ENCODE measurements at regions not wholly inside any gene's neighbourhood (a gene's known extent, or its start where the extent isn't known, plus 50 kb on each side); places are given as distances from the start of the nearest gene placed in this dataset.
A peak's percentile ranks its signal among the peaks of the same experiment; 100 is the strongest.

GRCh38 chr3:79917561-79917960 is 149.8 kb upstream of the ROBO1 start:
- 48% methylated on average over 2 of the region's 2 CpGs for WGBS
- no peak overlapping the region for H3K4me3 ChIP-seq (ENCODE audit: low read length in 2 of 2)
- no peak for DNase-seq (ENCODE audit: low read depth in 6 of 9, low spot score in 9 of 9)
- H3K9me3 ChIP-seq (ENCODE audit: control insufficient read depth in 2 of 2, insufficient read depth in 1 of 2, low read length in 1 of 2), result peaks cover 0 to 5% of the 10 kb centered on the region in 2 donors
- H3K36me3 ChIP-seq (ENCODE audit: control insufficient read depth in 2 of 2, insufficient read depth in 2 of 2, low read length in 1 of 2), result no peaks in the 10 kb centered on the region
- H3K27me3 ChIP-seq (ENCODE audit: control insufficient read depth in 2 of 2, insufficient read depth in 1 of 2, low read length in 1 of 2), result no peaks in the 10 kb centered on the region
- no peak overlapping the region for H3K27ac ChIP-seq (ENCODE audit: low read depth in 1 of 2, low read length in 1 of 2)
- H3K4me1 ChIP-seq (ENCODE audit: control insufficient read depth in 2 of 2, insufficient read depth in 2 of 2, low read length in 2 of 2), result no peaks in the 10 kb centered on the region

GRCh38 chr3:79910337-79910736 is 142.5 kb upstream of the ROBO1 start:
- 42% methylated on average over 2 of the region's 2 CpGs for WGBS
- DNase-seq (ENCODE audit: low read depth in 6 of 9, low spot score in 9 of 9), result no peak
- Histone ChIP-seq H3K36me3 (ENCODE audit: control insufficient read depth in 2 of 2, insufficient read depth in 2 of 2, low read length in 1 of 2) (no peaks in the 10 kb centered on the region), H3K27me3 (ENCODE audit: control insufficient read depth in 2 of 2, insufficient read depth in 1 of 2, low read length in 1 of 2) (no peaks in the 10 kb centered on the region), H3K27ac (ENCODE audit: low read depth in 1 of 2, low read length in 1 of 2) (no peak overlapping the region), H3K4me1 (ENCODE audit: control insufficient read depth in 2 of 2, insufficient read depth in 2 of 2, low read length in 2 of 2) (no peaks in the 10 kb centered on the region), H3K4me3 (ENCODE audit: low read length in 2 of 2) (no peak overlapping the region), H3K9me3 (ENCODE audit: control insufficient read depth in 2 of 2, insufficient read depth in 1 of 2, low read length in 1 of 2) (no peaks in the 10 kb centered on the region)

- no peak for DNase-seq (ENCODE audit: low read depth in 6 of 9, low spot score in 9 of 9)
- Histone ChIP-seq H3K36me3 (ENCODE audit: control insufficient read depth in 2 of 2, insufficient read depth in 2 of 2, low read length in 1 of 2) (no peaks in the 10 kb centered on the region), H3K9me3 (ENCODE audit: control insufficient read depth in 2 of 2, insufficient read depth in 1 of 2, low read length in 1 of 2) (no peaks in the 10 kb centered on the region), H3K4me3 (ENCODE audit: low read length in 2 of 2) (no peak overlapping the region), H3K4me1 (ENCODE audit: control insufficient read depth in 2 of 2, insufficient read depth in 2 of 2, low read length in 2 of 2) (no peaks in the 10 kb centered on the region), H3K27ac (ENCODE audit: low read depth in 1 of 2, low read length in 1 of 2) (no peak overlapping the region), H3K27me3 (ENCODE audit: control insufficient read depth in 2 of 2, insufficient read depth in 1 of 2, low read length in 1 of 2) (no peaks in the 10 kb centered on the region)
- 89% methylated on average over 4 of the region's 4 CpGs for WGBS
Observed at GRCh38 chr3:79906106-79906505, 138.3 kb upstream of the ROBO1 start.

GRCh38 chr3:79902151-79902550 is 134.4 kb upstream of the ROBO1 start:
- Histone ChIP-seq H3K36me3 (ENCODE audit: control insufficient read depth in 2 of 2, insufficient read depth in 2 of 2, low read length in 1 of 2) (no peaks in the 10 kb centered on the region), H3K27me3 (ENCODE audit: control insufficient read depth in 2 of 2, insufficient read depth in 1 of 2, low read length in 1 of 2) (no peaks in the 10 kb centered on the region), H3K9me3 (ENCODE audit: control insufficient read depth in 2 of 2, insufficient read depth in 1 of 2, low read length in 1 of 2) (no peaks in the 10 kb centered on the region), H3K4me1 (ENCODE audit: control insufficient read depth in 2 of 2, insufficient read depth in 2 of 2, low read length in 2 of 2) (no peaks in the 10 kb centered on the region), H3K4me3 (ENCODE audit: low read length in 2 of 2) (no peak overlapping the region), H3K27ac (ENCODE audit: low read depth in 1 of 2, low read length in 1 of 2) (no peak overlapping the region)
- no peak for DNase-seq (ENCODE audit: low read depth in 6 of 9, low spot score in 9 of 9)
- 95% methylated on average over 3 of the region's 3 CpGs for WGBS

- no peak overlapping the region for H3K27ac ChIP-seq (ENCODE audit: low read depth in 1 of 2, low read length in 1 of 2)
- H3K36me3 ChIP-seq (ENCODE audit: control insufficient read depth in 2 of 2, insufficient read depth in 2 of 2, low read length in 1 of 2), result no peaks in the 10 kb centered on the region
- no peaks in the 10 kb centered on the region for H3K9me3 ChIP-seq (ENCODE audit: control insufficient read depth in 2 of 2, insufficient read depth in 1 of 2, low read length in 1 of 2)
- 87% methylated on average over 4 of the region's 4 CpGs for WGBS
- DNase-seq (ENCODE audit: low read depth in 6 of 9, low spot score in 9 of 9), result no peak
- no peak overlapping the region for H3K4me3 ChIP-seq (ENCODE audit: low read length in 2 of 2)
- H3K27me3 ChIP-seq (ENCODE audit: control insufficient read depth in 2 of 2, insufficient read depth in 1 of 2, low read length in 1 of 2), result no peaks in the 10 kb centered on the region
- H3K4me1 ChIP-seq (ENCODE audit: control insufficient read depth in 2 of 2, insufficient read depth in 2 of 2, low read length in 2 of 2), result no peaks in the 10 kb centered on the region
Observed at GRCh38 chr3:79898907-79899306, 131.1 kb upstream of the ROBO1 start.

- Histone ChIP-seq H3K4me3 (ENCODE audit: low read length in 2 of 2) (no peak overlapping the region), H3K9me3 (ENCODE audit: control insufficient read depth in 2 of 2, insufficient read depth in 1 of 2, low read length in 1 of 2) (no peaks in the 10 kb centered on the region), H3K27ac (ENCODE audit: low read depth in 1 of 2, low read length in 1 of 2) (no peak overlapping the region), H3K27me3 (ENCODE audit: control insufficient read depth in 2 of 2, insufficient read depth in 1 of 2, low read length in 1 of 2) (no peaks in the 10 kb centered on the region), H3K36me3 (ENCODE audit: control insufficient read depth in 2 of 2, insufficient read depth in 2 of 2, low read length in 1 of 2) (no peaks in the 10 kb centered on the region), H3K4me1 (ENCODE audit: control insufficient read depth in 2 of 2, insufficient read depth in 2 of 2, low read length in 2 of 2) (no peaks in the 10 kb centered on the region)
- WGBS, result 40% methylated on average over 1 of the region's 1 CpG
- no peak for DNase-seq (ENCODE audit: low read depth in 6 of 9, low spot score in 9 of 9)
Observed at GRCh38 chr3:79896086-79896485, 128.3 kb upstream of the ROBO1 start.

GRCh38 chr3:79887213-79887612 is 119.4 kb upstream of the ROBO1 start:
- no peak for DNase-seq (ENCODE audit: low read depth in 6 of 9, low spot score in 9 of 9)
- Histone ChIP-seq H3K27me3 (ENCODE audit: control insufficient read depth in 2 of 2, insufficient read depth in 1 of 2, low read length in 1 of 2) (no peaks in the 10 kb centered on the region), H3K4me1 (ENCODE audit: control insufficient read depth in 2 of 2, insufficient read depth in 2 of 2, low read length in 2 of 2) (no peaks in the 10 kb centered on the region), H3K9me3 (ENCODE audit: control insufficient read depth in 2 of 2, insufficient read depth in 1 of 2, low read length in 1 of 2) (peaks cover 0 to 3% of the 10 kb centered on the region in 2 donors), H3K27ac (ENCODE audit: low read depth in 1 of 2, low read length in 1 of 2) (no peak overlapping the region), H3K4me3 (ENCODE audit: low read length in 2 of 2) (no peak overlapping the region), H3K36me3 (ENCODE audit: control insufficient read depth in 2 of 2, insufficient read depth in 2 of 2, low read length in 1 of 2) (no peaks in the 10 kb centered on the region)
- 85% methylated on average over 2 of the region's 2 CpGs for WGBS

GRCh38 chr3:79886204-79886603 is 118.4 kb upstream of the ROBO1 start:
- 90% methylated on average over 4 of the region's 4 CpGs for WGBS
- DNase-seq (ENCODE audit: low read depth in 6 of 9, low spot score in 9 of 9), result no peak
- H3K27me3 ChIP-seq (ENCODE audit: control insufficient read depth in 2 of 2, insufficient read depth in 1 of 2, low read length in 1 of 2), result no peaks in the 10 kb centered on the region
- H3K27ac ChIP-seq (ENCODE audit: low read depth in 1 of 2, low read length in 1 of 2), result peak overlapping the region in 1 of 2 donors; percentile 1
- no peaks in the 10 kb centered on the region for H3K36me3 ChIP-seq (ENCODE audit: control insufficient read depth in 2 of 2, insufficient read depth in 2 of 2, low read length in 1 of 2)
- H3K9me3 ChIP-seq (ENCODE audit: control insufficient read depth in 2 of 2, insufficient read depth in 1 of 2, low read length in 1 of 2), result peaks cover 0 to 3% of the 10 kb centered on the region in 2 donors
- H3K4me1 ChIP-seq (ENCODE audit: control insufficient read depth in 2 of 2, insufficient read depth in 2 of 2, low read length in 2 of 2), result no peaks in the 10 kb centered on the region
- H3K4me3 ChIP-seq (ENCODE audit: low read length in 2 of 2), result no peak overlapping the region

GRCh38 chr3:79885407-79885806 is 117.6 kb upstream of the ROBO1 start:
- H3K27ac ChIP-seq (ENCODE audit: low read depth in 1 of 2, low read length in 1 of 2), result peak overlapping the region in 1 of 2 donors; percentile 1
- DNase-seq (ENCODE audit: low read depth in 6 of 9, low spot score in 9 of 9), result no peak
- peaks cover 0 to 2% of the 10 kb centered on the region in 2 donors for H3K9me3 ChIP-seq (ENCODE audit: control insufficient read depth in 2 of 2, insufficient read depth in 1 of 2, low read length in 1 of 2)
- no peaks in the 10 kb centered on the region for H3K36me3 ChIP-seq (ENCODE audit: control insufficient read depth in 2 of 2, insufficient read depth in 2 of 2, low read length in 1 of 2)
- H3K27me3 ChIP-seq (ENCODE audit: control insufficient read depth in 2 of 2, insufficient read depth in 1 of 2, low read length in 1 of 2), result no peaks in the 10 kb centered on the region
- no peak overlapping the region for H3K4me3 ChIP-seq (ENCODE audit: low read length in 2 of 2)
- H3K4me1 ChIP-seq (ENCODE audit: control insufficient read depth in 2 of 2, insufficient read depth in 2 of 2, low read length in 2 of 2), result no peaks in the 10 kb centered on the region
- WGBS, result 73% methylated on average over 4 of the region's 4 CpGs

- no peak overlapping the region for H3K27ac ChIP-seq (ENCODE audit: low read depth in 1 of 2, low read length in 1 of 2)
- WGBS, result 91% methylated on average over 3 of the region's 3 CpGs
- H3K4me3 ChIP-seq (ENCODE audit: low read length in 2 of 2), result no peak overlapping the region
- no peaks in the 10 kb centered on the region for H3K9me3 ChIP-seq (ENCODE audit: control insufficient read depth in 2 of 2, insufficient read depth in 1 of 2, low read length in 1 of 2)
- DNase-seq (ENCODE audit: low read depth in 6 of 9, low spot score in 9 of 9), result peak in 1 of 9 donors; percentile 7
- H3K36me3 ChIP-seq (ENCODE audit: control insufficient read depth in 2 of 2, insufficient read depth in 2 of 2, low read length in 1 of 2), result no peaks in the 10 kb centered on the region
- H3K27me3 ChIP-seq (ENCODE audit: control insufficient read depth in 2 of 2, insufficient read depth in 1 of 2, low read length in 1 of 2), result no peaks in the 10 kb centered on the region
- H3K4me1 ChIP-seq (ENCODE audit: control insufficient read depth in 2 of 2, insufficient read depth in 2 of 2, low read length in 2 of 2), result no peaks in the 10 kb centered on the region
Observed at GRCh38 chr3:79884354-79884753, 116.6 kb upstream of the ROBO1 start.

Measured in thymus (tissue), 11 donors.